ENCODE measurements at regions not wholly inside any gene's neighbourhood (a gene's known extent, or its start where the extent isn't known, plus 50 kb on each side); places are given as distances from the start of the nearest gene placed in this dataset.

- Histone ChIP-seq H2AFZ (ENCODE audit: low read length) (no peak overlapping the region), H3K4me3 (ENCODE audit: extremely low read depth in 1 of 4, insufficient read depth in 2 of 4, low read depth in 3 of 4, low read length in 4 of 4) (no peak overlapping the region), H3K18ac (ENCODE audit: extremely low read depth, low read length) (no peak overlapping the region), H4K8ac (ENCODE audit: extremely low read depth, insufficient read depth, low read length) (no peak overlapping the region), H3K56ac (replicated peaks; ENCODE audit: insufficient read length, low read depth, low read length) (no peak overlapping the region), H3K23me2 (ENCODE audit: low read depth, low read length) (no peaks in the 10 kb centered on the region), H2BK120ac (replicated peaks; ENCODE audit: low read depth, low read length) (no peak overlapping the region), H3K23ac (ENCODE audit: insufficient read length) (no peak overlapping the region), H2BK12ac (ENCODE audit: low read depth, low read length) (no peak overlapping the region), H3K36me3 (ENCODE audit: control insufficient read depth in 2 of 4, insufficient read depth in 4 of 4, low read length in 3 of 4) (no peaks in the 10 kb centered on the region), H4K91ac (replicated peaks; ENCODE audit: insufficient read length, low read length) (no peak overlapping the region), H2BK5ac (ENCODE audit: low read depth, low read length) (no peak overlapping the region), H3K14ac (ENCODE audit: insufficient read length) (no peak overlapping the region), H4K5ac (ENCODE audit: insufficient read length, low read depth, low read length) (no peak overlapping the region), H4K20me1 (replicated peaks in 1 of 2; ENCODE audit: control insufficient read depth in 1 of 2, insufficient read depth in 2 of 2, low read length in 2 of 2) (no peaks in the 10 kb centered on the region), H3K27me3 (replicated peaks in 1 of 4; ENCODE audit: control insufficient read depth in 3 of 4, extremely low read depth in 1 of 4, insufficient read depth in 3 of 4, low read length in 3 of 4) (no peaks in the 10 kb centered on the region), H2AK5ac (ENCODE audit: low read depth, low read length) (no peak overlapping the region), H3K9me3 (ENCODE audit: insufficient read depth in 2 of 2, low read depth in 1 of 2, low read length in 1 of 2) (peaks cover 0 to 7% of the 10 kb centered on the region in 2 experiments; a peak in 1 of 4 replicates), H2BK20ac (ENCODE audit: low read length) (no peak overlapping the region), H3K9ac (replicated peaks in 1 of 4; ENCODE audit: extremely low read depth in 1 of 4, low read depth in 3 of 4, low read length in 3 of 4) (no peak overlapping the region), H3K4ac (replicated peaks; ENCODE audit: insufficient read length, low read depth, low read length) (no peak overlapping the region), H3K79me2 (ENCODE audit: control insufficient read depth in 1 of 2, insufficient read depth in 2 of 2, low read length in 2 of 2) (no peaks in the 10 kb centered on the region), H3K4me2 (ENCODE audit: insufficient read depth in 1 of 2, low read depth in 2 of 2, low read length in 2 of 2) (no peak overlapping the region), H3K27ac (ENCODE audit: low read depth, low read length) (no peak overlapping the region), H3K79me1 (ENCODE audit: low read depth, low read length) (no peaks in the 10 kb centered on the region), H3K4me1 (replicated peaks in 1 of 4; ENCODE audit: control insufficient read depth in 3 of 4, insufficient read depth in 4 of 4, low read length in 3 of 4) (no peaks in the 10 kb centered on the region; a peak in 1 of 7 replicates), H2BK15ac (ENCODE audit: low read length) (no peak overlapping the region)
- POLR2A ChIA-PET (ENCODE audit: partially characterized antibody), result no interaction called here
- FAIRE-seq (no peak), DNase-seq (ENCODE audit: low read depth in 1 of 2, low spot score in 2 of 2) (no peak)
- CTCF ChIA-PET (ENCODE audit: partially characterized antibody), result interaction anchor here (1.2 kb wide), 1 partner anchor 571 kb away, joined by 3 read pairs; no protein-coding TSS in a partner anchor
- TF ChIP-seq RXRA (IDR thresholded peaks at IDR 0.05; ENCODE audit: insufficient read depth, low read depth, low read length) (no peak), SRF (IDR thresholded peaks at IDR 0.05; ENCODE audit: low read depth, low read length) (no peak), POU5F1 (IDR thresholded peaks at IDR 0.05; ENCODE audit: low read depth, low read length) (no peak), MAFK (IDR thresholded peaks at IDR 0.05; ENCODE audit: low read depth, low read length) (no peak), HDAC2 (IDR thresholded peaks at IDR 0.05; ENCODE audit: borderline replicate concordance in 1 of 2, low read depth in 2 of 2, low read length in 2 of 2) (no peak), ZNF274 (IDR thresholded peaks at IDR 0.05; ENCODE audit: borderline replicate concordance, extremely low read depth, low read length) (no peak), TAF7 (optimal IDR thresholded peaks at IDR 0.05; ENCODE audit: borderline replicate concordance, low read depth, low read length) (no peak), SUZ12 (IDR thresholded peaks at IDR 0.05; ENCODE audit: low read length) (no peak), CBX5 (IDR thresholded peaks at IDR 0.05; ENCODE audit: low read depth, low read length) (no peak)
Observed at GRCh38 chr9:71213633-71214032, 92.2 kb upstream of the TRPM3 start.
